Activated naive CD4-positive, alpha-beta T cell treated with anti-CD3 and anti-CD28 coated beads for 36 hours (primary cell): ENCODE measurements at regions not wholly inside any gene's neighbourhood (a gene's known extent, or its start where the extent isn't known, plus 50 kb on each side); places are given as distances from the start of the nearest gene placed in this dataset.
A peak's percentile ranks its signal among the peaks of the same experiment; 100 is the strongest.

Experiments used
- CTCF ChIA-PET: fragments of 350-600 bp; sonication (Branson Sonifier 250); formaldehyde crosslinking; loops from one replicate; lab custom pipeline; 2021; ENCODE audit warnings: antibody characterized with exemption; lab: Charles Lee
- DNase-seq: peaks from one replicate; pipeline ENCODE4 v3.0.0-alpha.2; 2020
- H3K27ac Mint-ChIP-seq: one replicate; pipeline ENCODE4 v1.8.0; 2021; ENCODE audit warnings: mild to moderate bottlenecking, mixed read lengths
- H3K27me3 Mint-ChIP-seq: one replicate; pipeline ENCODE4 v1.8.0; 2021; ENCODE audit warnings: low read depth, mixed read lengths
- H3K36me3 Mint-ChIP-seq: one replicate; pipeline ENCODE4 v1.8.0; 2021; ENCODE audit warnings: low read depth, mixed read lengths
- H3K4me1 Mint-ChIP-seq: one replicate; pipeline ENCODE4 v1.8.0; 2021; ENCODE audit warnings: low read depth, mixed read lengths
- H3K4me3 Mint-ChIP-seq: one replicate; pipeline ENCODE4 v1.8.0; 2021; ENCODE audit warnings: mild to moderate bottlenecking, moderate library complexity, mixed read lengths
- H3K9me3 Mint-ChIP-seq: one replicate; pipeline ENCODE4 v1.8.0; 2021; ENCODE audit warnings: mixed read lengths
- intact Hi-C: fragments of 100-400 bp; cut with micrococcal nuclease; formaldehyde crosslinking; loops from one replicate; pipeline ENCODE4 v1.15.1; 2023

- intact Hi-C loops = no loop called here
- peaks cover 4% of the 10 kb centered on the region for H3K27me3 Mint-ChIP-seq
- CTCF ChIA-PET = interaction anchor here (1.0 kb wide), 1 partner anchor 16 kb away, joined by 3 read pairs; no protein-coding TSS in a partner anchor
These were observed 63.2 kb upstream of the ATP11B start for GRCh38 chr3:182729903-182730674.

DNA sequence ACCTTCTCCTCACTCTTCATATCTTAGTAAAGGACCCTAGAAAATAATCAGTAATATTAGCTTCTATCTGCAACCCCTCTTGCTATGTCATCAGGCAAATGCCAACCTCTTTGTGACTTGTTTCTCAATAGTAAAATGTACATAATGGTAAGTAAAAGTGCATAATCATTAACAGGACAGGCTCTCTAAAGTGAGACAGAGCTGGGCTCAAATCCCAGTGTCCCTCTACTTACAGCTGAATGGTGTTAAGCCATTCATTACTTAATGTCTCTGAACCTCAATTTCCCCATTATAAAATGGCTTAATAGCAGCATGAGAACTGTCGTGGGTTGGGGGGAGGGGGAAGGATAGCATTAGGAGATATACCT is 62.6 kb upstream of the ATP11B start:
- H3K36me3 Mint-ChIP-seq = no peaks in the 10 kb centered on the region
- no peak overlapping the region for H3K4me3 Mint-ChIP-seq
- H3K27me3 Mint-ChIP-seq = peaks cover 4% of the 10 kb centered on the region
- intact Hi-C loops = no loop called here
- CTCF ChIA-PET = no interaction called here
- no peak for DNase-seq
- no peaks in the 10 kb centered on the region for H3K4me1 Mint-ChIP-seq
- H3K27ac Mint-ChIP-seq = no peak overlapping the region
- no peaks in the 10 kb centered on the region for H3K9me3 Mint-ChIP-seq

More at GRCh38 chr3:182729903-182730674, 63.2 kb upstream of the ATP11B start:
- no peak overlapping the region for H3K4me3 Mint-ChIP-seq
- DNase-seq = peak; percentile 17
- no peaks in the 10 kb centered on the region for H3K9me3 Mint-ChIP-seq
- no peak overlapping the region for H3K27ac Mint-ChIP-seq
- no peaks in the 10 kb centered on the region for H3K36me3 Mint-ChIP-seq
- no peaks in the 10 kb centered on the region for H3K4me1 Mint-ChIP-seq

- H3K36me3 Mint-ChIP-seq = no peaks in the 10 kb centered on the region
- DNase-seq = no peak
These were observed 61.5 kb upstream of the ATP11B start for GRCh38 chr3:182731764-182732163.

DNA sequence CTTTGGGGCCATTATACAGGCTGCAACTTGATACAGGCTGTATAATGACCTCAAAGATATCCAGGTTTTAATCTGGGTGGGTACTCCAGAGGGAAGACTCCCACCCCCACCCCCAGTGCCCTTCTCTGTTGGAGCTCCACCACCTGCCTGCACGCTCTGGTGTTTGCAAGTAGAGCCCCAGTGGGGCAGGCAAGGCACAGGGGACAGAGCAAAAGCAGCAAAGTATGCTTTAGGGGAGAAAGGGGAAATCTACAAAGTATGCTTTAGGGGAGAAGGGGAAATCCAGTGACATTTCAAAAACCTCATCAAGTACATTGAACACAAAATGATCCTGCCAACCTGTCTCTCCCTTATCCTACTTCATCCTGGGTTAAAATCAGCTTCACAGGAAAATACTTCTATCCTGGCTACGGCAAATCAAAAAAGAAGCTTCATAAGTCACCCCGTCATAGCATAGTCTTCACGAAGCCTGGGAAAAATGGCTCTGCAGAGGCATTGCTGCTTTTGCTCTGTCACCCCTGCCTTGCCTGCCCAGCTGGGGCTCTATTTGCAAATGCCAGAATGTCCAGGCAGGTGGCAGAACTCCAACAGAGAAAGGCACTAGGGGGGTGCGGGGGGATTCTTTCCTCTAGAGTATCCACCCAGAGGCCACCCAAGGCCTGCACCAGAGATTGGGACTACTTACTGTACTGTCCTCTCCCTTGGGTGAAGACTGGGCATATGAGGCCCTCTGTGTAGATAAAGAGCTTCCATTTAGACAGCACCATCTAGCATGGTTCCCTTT is 60.9 kb upstream of the ATP11B start:
- H3K9me3 Mint-ChIP-seq = no peaks in the 10 kb centered on the region

More at GRCh38 chr3:182731764-182732163, 61.5 kb upstream of the ATP11B start:
- Mint-ChIP-seq H3K4me1 (no peaks in the 10 kb centered on the region), H3K4me3 (no peak overlapping the region), H3K27ac (no peak overlapping the region), H3K9me3 (no peaks in the 10 kb centered on the region), H3K27me3 (peaks cover 4% of the 10 kb centered on the region)
- CTCF ChIA-PET = no interaction called here
- intact Hi-C loops = no loop called here

GRCh38 chr3:182735672-182736071 is 57.6 kb upstream of the ATP11B start:
- CTCF ChIA-PET = interaction anchor here (0.9 to 1.2 kb wide), 2 partner anchors 11 to 13 kb away, joined by 3 read pairs; no protein-coding TSS in a partner anchor
- no peak overlapping the region for H3K4me3 Mint-ChIP-seq

More for the DNA sequence above, 60.9 kb upstream of the ATP11B start:
- H3K36me3 Mint-ChIP-seq = no peaks in the 10 kb centered on the region
- intact Hi-C loops = no loop called here
- H3K4me1 Mint-ChIP-seq = no peaks in the 10 kb centered on the region
- DNase-seq = no peak
- H3K4me3 Mint-ChIP-seq = no peak overlapping the region
- H3K27ac Mint-ChIP-seq = no peak overlapping the region
- CTCF ChIA-PET = no interaction called here
- H3K27me3 Mint-ChIP-seq = peaks cover 4% of the 10 kb centered on the region

DNA sequence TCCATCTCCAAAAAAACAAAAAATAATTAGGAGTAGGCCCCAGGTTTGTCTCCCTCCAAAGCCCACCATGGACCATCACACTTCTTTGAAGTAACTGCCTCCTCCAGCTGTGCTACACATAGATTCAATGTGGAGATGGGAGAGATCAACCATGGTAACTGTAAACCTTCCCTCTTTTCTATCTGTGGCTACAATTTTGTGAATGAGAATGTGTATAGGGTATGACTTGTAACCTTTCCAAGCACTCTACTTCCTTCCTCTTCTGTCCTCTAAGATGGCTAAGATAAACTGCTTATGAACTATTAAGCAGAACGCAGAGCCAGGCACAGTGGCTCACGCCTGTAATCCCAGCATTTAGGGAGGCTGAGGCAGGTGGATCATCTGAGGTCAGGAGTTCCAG is 55.5 kb upstream of the ATP11B start:
- Mint-ChIP-seq H3K36me3 (no peaks in the 10 kb centered on the region), H3K27me3 (peaks cover 7% of the 10 kb centered on the region), H3K4me1 (no peaks in the 10 kb centered on the region), H3K9me3 (no peaks in the 10 kb centered on the region), H3K4me3 (no peak overlapping the region), H3K27ac (no peak overlapping the region)
- CTCF ChIA-PET = no interaction called here
- no peak for DNase-seq
- intact Hi-C loops = loop anchor here (2.0 kb wide), 1 partner anchor 57 kb away; no protein-coding TSS in a partner anchor

More at GRCh38 chr3:182735672-182736071, 57.6 kb upstream of the ATP11B start:
- Mint-ChIP-seq H3K27me3 (peaks cover 4% of the 10 kb centered on the region), H3K27ac (no peak overlapping the region), H3K36me3 (no peaks in the 10 kb centered on the region), H3K9me3 (no peaks in the 10 kb centered on the region), H3K4me1 (no peaks in the 10 kb centered on the region)
- intact Hi-C loops = no loop called here
- DNase-seq = no peak

DNA sequence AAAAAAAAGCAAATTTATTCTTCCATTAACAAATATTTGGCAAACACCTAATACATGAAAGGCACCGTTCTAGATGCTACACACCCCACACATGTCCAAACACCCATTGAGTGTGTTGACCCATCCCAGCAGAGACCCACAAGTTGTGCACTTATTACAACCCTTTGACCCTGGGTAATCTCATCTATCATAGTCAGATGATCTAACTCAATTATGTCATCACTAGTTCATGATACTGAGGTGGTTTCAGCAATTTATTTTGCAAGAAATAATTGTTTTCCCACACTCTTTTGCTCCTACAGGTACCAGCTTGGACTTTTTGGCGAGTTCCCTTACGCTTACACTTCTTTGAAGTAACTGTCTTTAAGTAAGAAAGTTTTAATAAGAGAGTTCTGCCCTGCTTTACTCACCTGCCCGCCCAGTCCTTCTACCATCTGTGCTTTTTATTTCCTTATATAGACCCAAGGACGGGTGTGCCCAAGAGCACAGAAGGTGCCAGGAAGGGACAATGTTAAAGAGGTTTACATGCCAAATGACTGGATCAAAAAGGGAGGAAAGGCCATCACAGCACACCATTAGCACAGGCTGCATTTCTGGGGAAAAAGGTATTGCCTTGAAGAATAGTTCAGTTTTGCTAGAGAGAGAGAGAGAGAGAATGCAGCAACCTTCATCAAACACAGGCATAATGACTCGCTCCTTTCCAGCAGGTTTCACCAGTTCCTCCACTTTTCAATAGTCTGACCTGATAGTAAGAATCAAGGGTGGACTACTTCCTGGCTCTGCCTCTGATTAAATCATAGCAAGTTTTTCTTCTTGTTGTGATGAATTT is 54.5 kb upstream of the ATP11B start:
- Mint-ChIP-seq H3K36me3 (no peaks in the 10 kb centered on the region), H3K9me3 (no peaks in the 10 kb centered on the region), H3K27me3 (peaks cover 7% of the 10 kb centered on the region), H3K27ac (no peak overlapping the region), H3K4me1 (no peaks in the 10 kb centered on the region), H3K4me3 (no peak overlapping the region)
- DNase-seq = no peak
- CTCF ChIA-PET = no interaction called here
- intact Hi-C loops = loop anchor here (2.0 kb wide), 1 partner anchor 56 kb away; no protein-coding TSS in a partner anchor

- no peaks in the 10 kb centered on the region for H3K4me1 Mint-ChIP-seq
- H3K4me3 Mint-ChIP-seq = no peak overlapping the region
- intact Hi-C loops = loop anchor here (2.0 kb wide), 1 partner anchor 55 kb away; no protein-coding TSS in a partner anchor
- DNase-seq = no peak
- no peak overlapping the region for H3K27ac Mint-ChIP-seq
- H3K27me3 Mint-ChIP-seq = peaks cover 7% of the 10 kb centered on the region
- no peaks in the 10 kb centered on the region for H3K9me3 Mint-ChIP-seq
- CTCF ChIA-PET = no interaction called here
- no peaks in the 10 kb centered on the region for H3K36me3 Mint-ChIP-seq
These were observed 53.7 kb upstream of the ATP11B start for GRCh38 chr3:182739619-182740018.

- no peak overlapping the region for H3K27ac Mint-ChIP-seq
- H3K9me3 Mint-ChIP-seq = no peaks in the 10 kb centered on the region
- intact Hi-C loops = no loop called here
- no peak for DNase-seq
- no peaks in the 10 kb centered on the region for H3K4me1 Mint-ChIP-seq
- peaks cover 7% of the 10 kb centered on the region for H3K27me3 Mint-ChIP-seq
- H3K4me3 Mint-ChIP-seq = no peak overlapping the region
- CTCF ChIA-PET = interaction anchor here (0.7 kb wide), 1 partner anchor 291 kb away, joined by 3 read pairs; no protein-coding TSS in a partner anchor
- no peaks in the 10 kb centered on the region for H3K36me3 Mint-ChIP-seq
These were observed 52.6 kb upstream of the ATP11B start for GRCh38 chr3:182740710-182741109.

GRCh38 chr3:182741214-182741613 is 52.1 kb upstream of the ATP11B start:
- intact Hi-C loops = no loop called here
- H3K9me3 Mint-ChIP-seq = no peaks in the 10 kb centered on the region
- no peaks in the 10 kb centered on the region for H3K36me3 Mint-ChIP-seq
- H3K4me3 Mint-ChIP-seq = no peak overlapping the region
- no peak overlapping the region for H3K27ac Mint-ChIP-seq
- H3K27me3 Mint-ChIP-seq = peaks cover 7% of the 10 kb centered on the region
- no peaks in the 10 kb centered on the region for H3K4me1 Mint-ChIP-seq
- CTCF ChIA-PET = interaction anchor here (0.7 kb wide), 1 partner anchor 291 kb away, joined by 3 read pairs; no protein-coding TSS in a partner anchor
- DNase-seq = no peak
